PC-9 (cell line): ENCODE measurements at regions not wholly inside any gene's neighbourhood (a gene's known extent, or its start where the extent isn't known, plus 50 kb on each side); places are given as distances from the start of the nearest gene placed in this dataset.
A peak's percentile ranks its signal among the peaks of the same experiment; 100 is the strongest.
"Not testable (repeated sequence)": the region's sequence is repeated elsewhere in the genome, so short reads cannot be mapped to it uniquely, and the experiment has no call there.

Experiments used
- BruUV-seq: library from RNA; stranded (reverse); fragments of 400-500 nt; replicated peaks from 2 replicates; lab custom pipeline; 2021; lab: Mats Ljungman, UMichigan
- CTCF ChIA-PET: fragments of 300-600 bp; sonication (Branson Sonifier 250); formaldehyde crosslinking; loops from one replicate; lab custom pipeline; 2022; ENCODE audit warnings: antibody characterized with exemption; lab: Charles Lee
- POLR2A ChIA-PET: fragments of 300-600 bp; sonication (Branson Sonifier 250); formaldehyde crosslinking; loops from one replicate; lab custom pipeline; 2022; ENCODE audit warnings: antibody characterized with exemption; ENCODE audit not compliant: unreplicated experiment; lab: Charles Lee
- DNase-seq, 2 experiments: peaks; one replicate each; pipeline versions ENCODE4 v3.0.0 to v3.0.0-alpha.2; 2015 to 2022; ENCODE audit warnings: mixed read lengths in 1 of 2
- H2AFZ ChIP-seq: fragments of 200-600 bp; sonication (generic); 2 replicates; pipeline ENCODE4 v1.8.1; 2017; ENCODE audit warnings: antibody characterized with exemption
- H3F3A ChIP-seq: fragments of 200-600 bp; sonication (generic); 2 replicates; pipeline ENCODE4 v1.8.1; 2017; ENCODE audit warnings: antibody characterized with exemption, mild to moderate bottlenecking, low read depth; ENCODE audit not compliant: insufficient read depth
- H3K27ac ChIP-seq: fragments of 200-600 bp; sonication (generic); 2 replicates; pipeline ENCODE4 v1.6.1; 2016; ENCODE audit warnings: mixed run types
- H3K27me3 ChIP-seq: fragments of 200-600 bp; sonication (generic); 2 replicates; pipeline ENCODE4 v1.6.1; 2016; ENCODE audit warnings: low read depth, mixed run types; ENCODE audit not compliant: insufficient read depth
- H3K36me3 ChIP-seq: fragments of 200-600 bp; sonication (generic); 2 replicates; pipeline ENCODE4 v1.6.1; 2016; ENCODE audit warnings: low read depth, mixed run types
- H3K4me1 ChIP-seq: fragments of 200-600 bp; sonication (generic); replicated peaks from 2 replicates; pipeline ENCODE4 v1.6.1; 2016; ENCODE audit warnings: mixed run types; ENCODE audit not compliant: insufficient read depth
- H3K4me2 ChIP-seq: fragments of 200-600 bp; sonication (generic); 2 replicates; pipeline ENCODE4 v1.6.1; 2017; ENCODE audit warnings: mixed run types
- H3K4me3 ChIP-seq: fragments of 200-600 bp; sonication (generic); 2 replicates; pipeline ENCODE4 v1.6.1; 2016; ENCODE audit warnings: mixed run types
- H3K79me2 ChIP-seq: fragments of 200-600 bp; sonication (generic); 2 replicates; pipeline ENCODE4 v1.6.1; 2017; ENCODE audit warnings: low read depth, mixed run types
- H3K9me2 ChIP-seq: fragments of 200-600 bp; sonication (generic); 2 replicates; pipeline ENCODE4 v1.8.1; 2017; ENCODE audit warnings: mild to moderate bottlenecking; ENCODE audit not compliant: insufficient read depth
- H3K9me3 ChIP-seq: fragments of 200-600 bp; sonication (generic); 2 replicates; pipeline ENCODE4 v1.8.1; 2016; ENCODE audit warnings: low read depth; ENCODE audit not compliant: insufficient read depth
- H4K20me1 ChIP-seq: fragments of 200-600 bp; sonication (generic); 2 replicates; pipeline ENCODE4 v1.8.1; 2017; ENCODE audit not compliant: insufficient read depth
- EZH2 ChIP-seq: fragments of 200-600 bp; sonication (generic); IDR thresholded peaks from 2 replicates; pipeline ENCODE4 v1.8.0; 2017; ENCODE audit warnings: antibody characterized with exemption, low read depth
- intact Hi-C: fragments of 100-400 bp; cut with micrococcal nuclease; formaldehyde crosslinking; loops from one replicate; pipeline ENCODE4 v1.10.0; 2022; ENCODE audit not compliant: unreplicated experiment
- TF ChIP-seq, protein P1 (sequence below): fragments of 200-600 bp; sonication (generic); conservative IDR thresholded peaks from 2 replicates; pipeline ENCODE4 v1.6.1; 2017; ENCODE audit warnings: mixed run types, antibody characterized with exemption, mild to moderate bottlenecking, moderate library complexity

DNA sequence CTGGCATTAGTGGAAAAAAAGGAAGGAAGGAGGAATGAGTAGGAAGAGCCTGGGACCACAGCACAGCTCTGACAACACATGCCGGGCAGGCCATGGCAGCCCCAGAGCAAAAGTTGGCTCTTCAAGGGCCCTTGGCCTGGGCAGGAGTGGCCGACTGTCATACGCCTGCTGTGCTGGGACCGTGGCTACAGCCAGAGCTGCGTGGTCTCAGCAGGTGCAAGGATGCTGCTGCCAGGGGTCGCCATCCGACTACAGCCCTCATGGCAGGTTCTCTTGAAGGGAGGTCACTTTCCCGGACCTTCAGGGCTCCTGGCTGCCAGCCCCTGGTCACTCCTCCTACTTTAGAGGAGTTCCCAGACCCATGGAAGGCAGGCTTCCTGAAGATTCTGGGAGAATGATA lies 109.9 kb downstream of the ARL4C start:
- H3K27ac ChIP-seq, result no peak overlapping the region
- no peaks in the 10 kb centered on the region for H4K20me1 ChIP-seq
- no peaks in the 10 kb centered on the region for H3K27me3 ChIP-seq
- no TSS peak for BruUV-seq
- H3K79me2 ChIP-seq, result no peaks in the 10 kb centered on the region
- no peaks in the 10 kb centered on the region for H3K4me1 ChIP-seq
- ChIA-PET CTCF (no interaction called here), POLR2A (no interaction called here)
- H3K9me2 ChIP-seq, result no peaks in the 10 kb centered on the region
- intact Hi-C loops, result no loop called here
- no peak overlapping the region for H2AFZ ChIP-seq
- no peak overlapping the region for H3K4me3 ChIP-seq
- H3F3A ChIP-seq, result no peaks in the 10 kb centered on the region
- DNase-seq, result no peak
- no peak overlapping the region for H3K4me2 ChIP-seq
- TF ChIP-seq EZH2, result no peak
- TF ChIP-seq, protein P1, sequence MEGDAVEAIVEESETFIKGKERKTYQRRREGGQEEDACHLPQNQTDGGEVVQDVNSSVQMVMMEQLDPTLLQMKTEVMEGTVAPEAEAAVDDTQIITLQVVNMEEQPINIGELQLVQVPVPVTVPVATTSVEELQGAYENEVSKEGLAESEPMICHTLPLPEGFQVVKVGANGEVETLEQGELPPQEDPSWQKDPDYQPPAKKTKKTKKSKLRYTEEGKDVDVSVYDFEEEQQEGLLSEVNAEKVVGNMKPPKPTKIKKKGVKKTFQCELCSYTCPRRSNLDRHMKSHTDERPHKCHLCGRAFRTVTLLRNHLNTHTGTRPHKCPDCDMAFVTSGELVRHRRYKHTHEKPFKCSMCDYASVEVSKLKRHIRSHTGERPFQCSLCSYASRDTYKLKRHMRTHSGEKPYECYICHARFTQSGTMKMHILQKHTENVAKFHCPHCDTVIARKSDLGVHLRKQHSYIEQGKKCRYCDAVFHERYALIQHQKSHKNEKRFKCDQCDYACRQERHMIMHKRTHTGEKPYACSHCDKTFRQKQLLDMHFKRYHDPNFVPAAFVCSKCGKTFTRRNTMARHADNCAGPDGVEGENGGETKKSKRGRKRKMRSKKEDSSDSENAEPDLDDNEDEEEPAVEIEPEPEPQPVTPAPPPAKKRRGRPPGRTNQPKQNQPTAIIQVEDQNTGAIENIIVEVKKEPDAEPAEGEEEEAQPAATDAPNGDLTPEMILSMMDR, result no peak
- no peaks in the 10 kb centered on the region for H3K36me3 ChIP-seq
- no peaks in the 10 kb centered on the region for H3K9me3 ChIP-seq

DNA sequence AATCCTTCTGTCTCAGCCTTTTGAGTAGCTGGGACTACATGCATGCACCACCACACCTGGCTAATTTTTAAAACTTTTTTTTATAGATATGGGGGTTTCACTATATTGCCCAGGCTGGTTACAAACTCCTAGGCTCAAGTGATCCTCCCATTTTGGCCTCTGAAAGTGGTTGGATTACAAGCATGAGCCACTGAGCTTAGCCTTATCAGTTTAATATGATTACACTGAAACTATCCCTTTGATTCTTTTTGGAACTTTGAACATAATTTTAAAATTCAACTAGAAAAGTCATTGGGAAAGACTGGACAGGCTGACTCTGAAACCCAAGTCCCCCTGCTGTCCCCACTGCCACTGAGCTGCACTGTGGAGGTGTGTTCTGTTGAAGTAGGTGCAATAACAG lies 114.8 kb downstream of the ARL4C start:
- Histone ChIP-seq H3K9me2 (no peaks in the 10 kb centered on the region), H3K9me3 (no peaks in the 10 kb centered on the region), H2AFZ (no peak overlapping the region), H3K27me3 (no peaks in the 10 kb centered on the region), H3K4me3 (no peak overlapping the region), H4K20me1 (no peaks in the 10 kb centered on the region), H3K36me3 (no peaks in the 10 kb centered on the region), H3K27ac (no peak overlapping the region), H3K4me2 (no peak overlapping the region), H3K4me1 (peaks cover 6% of the 10 kb centered on the region; the same call in 1 of the 2 replicates), H3K79me2 (no peaks in the 10 kb centered on the region), H3F3A (no peaks in the 10 kb centered on the region)
- TF ChIP-seq, protein P1, result no peak
- TF ChIP-seq EZH2, result no peak
- BruUV-seq, result no TSS peak
- intact Hi-C loops, result no loop called here
- DNase-seq, result peak in 1 of 2 experiments; percentile 6
- CTCF ChIA-PET, result no interaction called here
- POLR2A ChIA-PET, result no interaction called here

DNA sequence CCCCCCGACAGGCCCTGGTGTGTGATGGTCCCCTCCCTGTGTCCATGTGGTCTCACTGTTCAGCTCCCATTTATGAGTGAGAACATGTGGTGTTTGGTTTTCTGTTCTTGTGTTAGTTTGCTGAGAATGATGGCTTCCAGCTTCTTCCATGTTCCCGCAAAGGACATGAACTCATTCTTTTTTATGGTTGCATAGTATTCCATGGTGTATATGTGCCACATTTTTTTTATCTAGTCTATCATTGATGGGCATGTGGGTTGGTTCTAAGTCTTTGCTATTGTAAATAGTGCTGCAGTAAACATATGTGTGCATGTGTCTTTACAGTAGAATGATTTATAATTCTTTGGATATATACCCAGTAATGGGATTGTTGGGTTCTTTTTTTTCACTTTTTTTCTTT lies 117.9 kb downstream of the ARL4C start:
- H3K9me2 ChIP-seq, intact Hi-C loops, H3K79me2 ChIP-seq, H3K4me2 ChIP-seq, H2AFZ ChIP-seq, H3K9me3 ChIP-seq, H3K4me1 ChIP-seq, H3K4me3 ChIP-seq, H4K20me1 ChIP-seq, DNase-seq, POLR2A ChIA-PET, H3K27ac ChIP-seq, H3F3A ChIP-seq, H3K27me3 ChIP-seq, BruUV-seq, H3K36me3 ChIP-seq: not testable (repeated sequence)
- CTCF ChIA-PET, result interaction anchor here (0.7 kb wide), 1 partner anchor 223 kb away, joined by 3 read pairs; no protein-coding TSS in a partner anchor

DNA sequence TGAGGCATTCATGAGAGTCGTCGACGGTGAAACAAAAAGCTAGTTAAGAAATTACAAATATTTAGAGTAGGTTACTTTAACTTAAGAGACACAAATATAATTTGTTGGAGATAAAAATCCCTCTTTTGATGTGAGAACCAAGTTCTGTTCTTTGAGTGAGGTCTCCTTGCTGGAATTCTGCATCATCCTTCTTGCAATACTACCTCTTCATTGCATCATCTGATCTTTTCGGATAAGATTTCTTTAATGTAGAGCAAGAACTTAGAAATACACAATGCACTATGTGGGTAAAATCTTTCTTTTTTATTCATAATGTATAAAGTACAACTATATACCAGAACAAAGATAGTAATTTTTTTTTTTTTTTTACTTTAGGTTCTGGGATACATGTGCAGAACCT lies 118.4 kb downstream of the ARL4C start:
- ChIA-PET POLR2A (no interaction called here), CTCF (interaction anchor here (0.7 kb wide), 1 partner anchor 223 kb away, joined by 3 read pairs; no protein-coding TSS in a partner anchor)
- no peak for TF ChIP-seq EZH2
- TF ChIP-seq, protein P1, result no peak
- H3K9me2 ChIP-seq, result no peaks in the 10 kb centered on the region
- H3K27ac ChIP-seq, result no peak overlapping the region
- BruUV-seq, result no TSS peak
- H3K4me1 ChIP-seq, result peaks cover 13% of the 10 kb centered on the region
- no peaks in the 10 kb centered on the region for H3K9me3 ChIP-seq
- H4K20me1 ChIP-seq, result no peaks in the 10 kb centered on the region
- no peak overlapping the region for H3K4me3 ChIP-seq
- H2AFZ ChIP-seq, result no peak overlapping the region
- no peaks in the 10 kb centered on the region for H3K27me3 ChIP-seq
- DNase-seq, result no peak
- intact Hi-C loops, result no loop called here
- H3K79me2 ChIP-seq, result no peaks in the 10 kb centered on the region
- no peak overlapping the region for H3K4me2 ChIP-seq
- peaks cover 4% of the 10 kb centered on the region; the same call in 1 of the 2 replicates for H3F3A ChIP-seq
- no peaks in the 10 kb centered on the region for H3K36me3 ChIP-seq
